ENCODE measurements at regions not wholly inside any gene's neighbourhood (a gene's known extent, or its start where the extent isn't known, plus 50 kb on each side); places are given as distances from the start of the nearest gene placed in this dataset.

- Histone ChIP-seq H3K4me2 (ENCODE audit: control insufficient read depth, insufficient read depth) (no peak overlapping the region), H3K79me2 (ENCODE audit: control insufficient read depth, insufficient read depth, low read length) (no peaks in the 10 kb centered on the region), H3K27ac (ENCODE audit: control insufficient read depth, insufficient read depth) (no peak overlapping the region), H4K20me1 (ENCODE audit: control insufficient read depth, insufficient read depth) (no peaks in the 10 kb centered on the region), H3K4me3 (no peak overlapping the region), H3K36me3 (ENCODE audit: control insufficient read depth in 2 of 2, insufficient read depth in 2 of 2, low read length in 1 of 2) (no peaks in the 10 kb centered on the region), H3K27me3 (replicated peaks in 1 of 2; ENCODE audit: control insufficient read depth in 2 of 2, insufficient read depth in 2 of 2, low read length in 1 of 2) (no peaks in the 10 kb centered on the region), H3K9me3 (replicated peaks; ENCODE audit: control insufficient read depth, insufficient read depth, low read length) (no peaks in the 10 kb centered on the region), H3K9ac (ENCODE audit: control insufficient read depth, insufficient read depth, low read length) (no peak overlapping the region), H3K4me1 (ENCODE audit: control insufficient read depth, insufficient read depth, low read length) (peaks cover 5% of the 10 kb centered on the region; the same call in 1 of the 2 replicates), H2AFZ (ENCODE audit: control insufficient read depth, low read depth, low read length) (no peak overlapping the region)
- in situ Hi-C loops (cut with MboI) (loop anchor here (10.0 kb wide), 1 partner anchor 160 kb away; no protein-coding TSS in a partner anchor), intact Hi-C loops (cut with micrococcal nuclease; ENCODE audit: unreplicated experiment) (loop anchor here (5.0 to 10.0 kb wide), 2 partner anchors 368 to 600 kb away; partner anchors contain the start of gene JAK2)
- WGBS (ENCODE audit: insufficient coverage, insufficient replicate concordance, low lambda C conversion rate, missing lambda C conversion rate) = 96% methylated on average over 5 of the region's 5 CpGs
- no peak for ATAC-seq
- BruUV-seq (replicated peaks) = no TSS peak
- ChIA-PET CTCF (interaction anchor here (0.9 to 7.0 kb wide), 8 partner anchors 14 to 367 kb away, joined by 3 to 111 read pairs (median 4); partner anchors contain the start of gene SLC1A1), SMC1A (ENCODE audit: uncharacterized antibody, unreplicated experiment) (interaction anchor here (7.4 kb wide), 1 partner anchor 166 kb away, joined by 63 read pairs; no protein-coding TSS in a partner anchor), POLR2A (no interaction called here), RAD21 (ENCODE audit: unreplicated experiment) (interaction anchor here (2.4 to 3.7 kb wide), 3 partner anchors 133 to 356 kb away, joined by 5 to 23 read pairs (median 7); no protein-coding TSS in a partner anchor)
- no peak for FAIRE-seq
- TF ChIP-seq STAT1 (conservative IDR thresholded peaks at IDR 0.05) = no peak
- TF ChIP-seq CREB1 (IDR thresholded peaks at IDR 0.05; ENCODE audit: low read depth) = no peak
- TF ChIP-seq NFYA (IDR thresholded peaks at IDR 0.05; ENCODE audit: borderline replicate concordance, low read depth, low read length) = no peak
- TF ChIP-seq KDM1A (IDR thresholded peaks at IDR 0.05; ENCODE audit: borderline replicate concordance) = no peak
- no peak for TF ChIP-seq TAF1 (IDR thresholded peaks at IDR 0.05; ENCODE audit: borderline replicate concordance, low read depth, low read length)
- no peak for TF ChIP-seq ZNF274 (IDR thresholded peaks at IDR 0.05; ENCODE audit: insufficient read depth, insufficient read length)
- no peak for TF ChIP-seq NFIC (IDR thresholded peaks at IDR 0.05; ENCODE audit: low read depth, low read length)
- TF ChIP-seq JUNB (IDR thresholded peaks at IDR 0.05) = no peak
- TF ChIP-seq REST (IDR thresholded peaks at IDR 0.05; ENCODE audit: low read depth, low read length) = no peak
- TF ChIP-seq TCF3 (IDR thresholded peaks at IDR 0.05; ENCODE audit: borderline replicate concordance, insufficient read depth, low read depth, low read length) = no peak
- no peak for DNase-seq (ENCODE audit: low read depth, low spot score)
These were observed 84.9 kb upstream of the GLIS3 start for GRCh38 chr9:4384750-4385149.
